HEK293 (cell line): ENCODE measurements at regions not wholly inside any gene's neighbourhood (a gene's known extent, or its start where the extent isn't known, plus 50 kb on each side); places are given as distances from the start of the nearest gene placed in this dataset.

Experiments
- CTCF ChIA-PET: fragments of 350-600 bp; formaldehyde crosslinking; extraction: SDS; loops from one replicate; lab custom pipeline; 2021; ENCODE audit warnings: antibody characterized with exemption; lab: Yijun Ruan, JAX
- POLR2A ChIA-PET: fragments of 300-600 bp; formaldehyde crosslinking; extraction: SDS; loops from one replicate; lab custom pipeline; 2020; ENCODE audit warnings: antibody characterized with exemption, inconsistent platforms; lab: Yijun Ruan, JAX
- H3K27ac ChIP-seq: fragments of 200-500 bp; sonication (Bioruptor generic); 2 replicates; pipeline ENCODE4 v1.5.1; 2014; ENCODE audit warnings: low read depth, low read length, control low read depth, inconsistent platforms; ENCODE audit errors: extremely low read depth
- H3K36me3 ChIP-seq, 2 experiments: fragments of 200-500 bp in 1 of 2; sonication (Bioruptor generic) in 1 of 2; 1 replicate in 1 of 2; 2 replicates in 1 of 2; pipeline ENCODE4 v1.5.1; 2014 to 2017; ENCODE audit warnings: inconsistent platforms in 2 of 2, low read length in 2 of 2; ENCODE audit not compliant: control insufficient read depth in 2 of 2, insufficient read depth in 1 of 2
- H3K4me1 ChIP-seq: fragments of 200-500 bp; sonication (Bioruptor generic); 2 replicates; pipeline ENCODE4 v1.5.1; 2014; ENCODE audit warnings: mild to moderate bottlenecking, low read length, inconsistent platforms; ENCODE audit not compliant: control insufficient read depth, insufficient read depth
- H3K4me3 ChIP-seq: 2 replicates; pipeline ENCODE4 v1.5.1; 2011; ENCODE audit warnings: low read depth, mild to moderate bottlenecking, control low read depth, low read length, moderate library complexity
- H3K9me3 ChIP-seq: fragments of 200-500 bp; sonication (Bioruptor generic); 2 replicates; pipeline ENCODE4 v1.5.1; 2014; ENCODE audit warnings: low read depth, low read length, inconsistent platforms; ENCODE audit not compliant: control insufficient read depth, insufficient read depth
- HOXC10 ChIP-seq: sonication (generic); formaldehyde crosslinking; IDR thresholded peaks from 2 replicates; pipeline ENCODE4 v1.8.1; 2023; ENCODE audit warnings: mild to moderate bottlenecking, missing genetic modification reagents
- IKZF3 ChIP-seq: fragments of 450-650 bp; IDR thresholded peaks from 2 replicates; pipeline ENCODE4 v1.5.0; 2018; ENCODE audit warnings: missing biosample characterization, mild to moderate bottlenecking, missing genetic modification characterization, moderate library complexity
- KLF17 ChIP-seq: fragments of 450-650 bp; formaldehyde crosslinking; IDR thresholded peaks from 2 replicates; pipeline ENCODE4 v1.5.1; 2016; ENCODE audit warnings: missing biosample characterization, missing genetic modification characterization
- ZFP3 ChIP-seq: fragments of 450-650 bp; formaldehyde crosslinking; IDR thresholded peaks from 2 replicates; pipeline ENCODE4 v1.5.1; 2016; ENCODE audit warnings: low read depth, missing biosample characterization, missing genetic modification characterization
- ZNF114 ChIP-seq: fragments of 450-650 bp; formaldehyde crosslinking; IDR thresholded peaks from 2 replicates; pipeline ENCODE4 v1.5.0; 2017; ENCODE audit warnings: missing biosample characterization, missing genetic modification characterization
- ZNF202 ChIP-seq: fragments of 450-650 bp; formaldehyde crosslinking; IDR thresholded peaks from 2 replicates; pipeline ENCODE4 v1.5.1; 2016; ENCODE audit warnings: missing biosample characterization, missing genetic modification characterization, borderline replicate concordance
- ZNF214 ChIP-seq: fragments of 450-650 bp; formaldehyde crosslinking; IDR thresholded peaks from 2 replicates; pipeline ENCODE4 v1.5.1; 2017; ENCODE audit warnings: missing biosample characterization, mild to moderate bottlenecking, missing genetic modification characterization, borderline replicate concordance
- ZNF302 ChIP-seq: fragments of 450-650 bp; formaldehyde crosslinking; IDR thresholded peaks from 2 replicates; pipeline ENCODE4 v1.5.1; 2016; ENCODE audit warnings: missing biosample characterization, missing genetic modification characterization, low read depth
- ZNF48 ChIP-seq: fragments of 450-650 bp; formaldehyde crosslinking; IDR thresholded peaks from 2 replicates; pipeline ENCODE4 v1.5.1; 2016; ENCODE audit warnings: missing biosample characterization, missing genetic modification characterization
- ZNF610 ChIP-seq: fragments of 450-650 bp; formaldehyde crosslinking; IDR thresholded peaks from 2 replicates; pipeline ENCODE4 v1.5.1; 2016; ENCODE audit warnings: missing biosample characterization, missing genetic modification characterization, borderline replicate concordance
- ZNF701 ChIP-seq: fragments of 450-650 bp; formaldehyde crosslinking; IDR thresholded peaks from 2 replicates; pipeline ENCODE4 v1.5.1; 2016; ENCODE audit warnings: missing biosample characterization, missing genetic modification characterization
- ZNF768 ChIP-seq: fragments of 450-650 bp; formaldehyde crosslinking; IDR thresholded peaks from 2 replicates; pipeline ENCODE4 v1.5.1; 2018; ENCODE audit warnings: missing biosample characterization, mild to moderate bottlenecking, missing genetic modification characterization
- ZNF830 ChIP-seq: fragments of 450-650 bp; IDR thresholded peaks from 2 replicates; pipeline ENCODE4 v1.5.0; 2018; ENCODE audit warnings: missing biosample characterization, missing genetic modification characterization, low read depth, mild to moderate bottlenecking, moderate library complexity
- TF ChIP-seq, protein P1 (sequence below): fragments of 450-650 bp; formaldehyde crosslinking; conservative IDR thresholded peaks from 2 replicates; pipeline ENCODE4 v1.5.1; 2016; ENCODE audit warnings: low read depth, missing biosample characterization, missing genetic modification characterization
- TF ChIP-seq, protein P2 (sequence below): IDR thresholded peaks from 2 replicates; pipeline ENCODE4 v1.6.1; 2011; ENCODE audit warnings: mild to moderate bottlenecking, low read depth, low read length, borderline replicate concordance
- TF ChIP-seq, protein P3 (sequence below): fragments of 450-650 bp; formaldehyde crosslinking; IDR thresholded peaks from 2 replicates; pipeline ENCODE4 v1.5.1; 2016; ENCODE audit warnings: missing biosample characterization, missing genetic modification characterization, borderline replicate concordance
- TF ChIP-seq, protein P4 (sequence below): fragments of 450-650 bp; formaldehyde crosslinking; IDR thresholded peaks from 2 replicates; pipeline ENCODE4 v1.5.1; 2016; ENCODE audit warnings: missing biosample characterization, missing genetic modification characterization

DNA sequence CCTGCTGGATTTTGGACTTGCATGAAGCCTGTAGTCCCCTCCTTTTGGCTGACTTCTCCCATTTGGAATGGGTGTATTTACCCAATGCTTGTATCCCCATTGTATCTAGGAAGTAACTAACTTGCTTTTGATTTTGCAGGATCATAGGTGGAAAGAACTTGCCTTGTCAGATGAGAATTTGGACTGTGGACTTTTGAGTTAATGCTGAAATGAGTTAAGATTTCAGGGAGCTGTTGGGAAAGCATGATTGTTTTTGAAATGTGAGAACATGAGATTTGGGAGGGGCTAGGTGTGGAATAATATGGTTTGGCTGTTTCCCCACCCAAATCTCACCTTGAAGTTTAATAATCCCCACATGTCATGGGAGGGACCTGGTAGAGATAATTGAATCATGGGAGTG is 189.6 kb upstream of the CDKN2B start (continued):
- TF ChIP-seq, protein P1, sequence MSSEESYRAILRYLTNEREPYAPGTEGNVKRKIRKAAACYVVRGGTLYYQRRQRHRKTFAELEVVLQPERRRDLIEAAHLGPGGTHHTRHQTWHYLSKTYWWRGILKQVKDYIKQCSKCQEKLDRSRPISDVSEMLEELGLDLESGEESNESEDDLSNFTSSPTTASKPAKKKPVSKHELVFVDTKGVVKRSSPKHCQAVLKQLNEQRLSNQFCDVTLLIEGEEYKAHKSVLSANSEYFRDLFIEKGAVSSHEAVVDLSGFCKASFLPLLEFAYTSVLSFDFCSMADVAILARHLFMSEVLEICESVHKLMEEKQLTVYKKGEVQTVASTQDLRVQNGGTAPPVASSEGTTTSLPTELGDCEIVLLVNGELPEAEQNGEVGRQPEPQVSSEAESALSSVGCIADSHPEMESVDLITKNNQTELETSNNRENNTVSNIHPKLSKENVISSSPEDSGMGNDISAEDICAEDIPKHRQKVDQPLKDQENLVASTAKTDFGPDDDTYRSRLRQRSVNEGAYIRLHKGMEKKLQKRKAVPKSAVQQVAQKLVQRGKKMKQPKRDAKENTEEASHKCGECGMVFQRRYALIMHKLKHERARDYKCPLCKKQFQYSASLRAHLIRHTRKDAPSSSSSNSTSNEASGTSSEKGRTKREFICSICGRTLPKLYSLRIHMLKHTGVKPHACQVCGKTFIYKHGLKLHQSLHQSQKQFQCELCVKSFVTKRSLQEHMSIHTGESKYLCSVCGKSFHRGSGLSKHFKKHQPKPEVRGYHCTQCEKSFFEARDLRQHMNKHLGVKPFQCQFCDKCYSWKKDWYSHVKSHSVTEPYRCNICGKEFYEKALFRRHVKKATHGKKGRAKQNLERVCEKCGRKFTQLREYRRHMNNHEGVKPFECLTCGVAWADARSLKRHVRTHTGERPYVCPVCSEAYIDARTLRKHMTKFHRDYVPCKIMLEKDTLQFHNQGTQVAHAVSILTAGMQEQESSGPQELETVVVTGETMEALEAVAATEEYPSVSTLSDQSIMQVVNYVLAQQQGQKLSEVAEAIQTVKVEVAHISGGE: no peak
- no peak for TF ChIP-seq ZNF214
- TF ChIP-seq ZNF610: no peak
- TF ChIP-seq ZNF202: no peak
- TF ChIP-seq, protein P2, sequence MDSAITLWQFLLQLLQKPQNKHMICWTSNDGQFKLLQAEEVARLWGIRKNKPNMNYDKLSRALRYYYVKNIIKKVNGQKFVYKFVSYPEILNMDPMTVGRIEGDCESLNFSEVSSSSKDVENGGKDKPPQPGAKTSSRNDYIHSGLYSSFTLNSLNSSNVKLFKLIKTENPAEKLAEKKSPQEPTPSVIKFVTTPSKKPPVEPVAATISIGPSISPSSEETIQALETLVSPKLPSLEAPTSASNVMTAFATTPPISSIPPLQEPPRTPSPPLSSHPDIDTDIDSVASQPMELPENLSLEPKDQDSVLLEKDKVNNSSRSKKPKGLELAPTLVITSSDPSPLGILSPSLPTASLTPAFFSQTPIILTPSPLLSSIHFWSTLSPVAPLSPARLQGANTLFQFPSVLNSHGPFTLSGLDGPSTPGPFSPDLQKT: no peak
- TF ChIP-seq, protein P3, sequence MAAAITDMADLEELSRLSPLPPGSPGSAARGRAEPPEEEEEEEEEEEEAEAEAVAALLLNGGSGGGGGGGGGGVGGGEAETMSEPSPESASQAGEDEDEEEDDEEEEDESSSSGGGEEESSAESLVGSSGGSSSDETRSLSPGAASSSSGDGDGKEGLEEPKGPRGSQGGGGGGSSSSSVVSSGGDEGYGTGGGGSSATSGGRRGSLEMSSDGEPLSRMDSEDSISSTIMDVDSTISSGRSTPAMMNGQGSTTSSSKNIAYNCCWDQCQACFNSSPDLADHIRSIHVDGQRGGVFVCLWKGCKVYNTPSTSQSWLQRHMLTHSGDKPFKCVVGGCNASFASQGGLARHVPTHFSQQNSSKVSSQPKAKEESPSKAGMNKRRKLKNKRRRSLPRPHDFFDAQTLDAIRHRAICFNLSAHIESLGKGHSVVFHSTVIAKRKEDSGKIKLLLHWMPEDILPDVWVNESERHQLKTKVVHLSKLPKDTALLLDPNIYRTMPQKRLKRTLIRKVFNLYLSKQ: no peak
- no peak for TF ChIP-seq ZFP3 (tag by site-specific recombination)
- TF ChIP-seq ZNF48 (tag by site-specific recombination): no peak

- CTCF ChIA-PET: interaction anchor here (0.6 to 1.6 kb wide), 2 partner anchors 98 to 193 kb away, joined by 3 read pairs; no protein-coding TSS in a partner anchor
- H3K36me3 ChIP-seq: no peaks in the 10 kb centered on the region
- H3K4me3 ChIP-seq: no peak overlapping the region
- no peak overlapping the region for H3K27ac ChIP-seq
- TF ChIP-seq ZNF302 (tag by site-specific recombination): no peak
- no peak for TF ChIP-seq ZNF114 (tag by site-specific recombination)
- TF ChIP-seq ZNF830 (tag by site-specific recombination): no peak
- no peak for TF ChIP-seq ZNF701 (tag by site-specific recombination)
- TF ChIP-seq ZNF768 (tag by site-specific recombination): no peak
- TF ChIP-seq, protein P4, sequence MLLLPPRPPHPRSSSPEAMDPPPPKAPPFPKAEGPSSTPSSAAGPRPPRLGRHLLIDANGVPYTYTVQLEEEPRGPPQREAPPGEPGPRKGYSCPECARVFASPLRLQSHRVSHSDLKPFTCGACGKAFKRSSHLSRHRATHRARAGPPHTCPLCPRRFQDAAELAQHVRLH (tag by site-specific recombination): no peak
- no peak for TF ChIP-seq HOXC10 (CRISPR knock-in tag)
- TF ChIP-seq KLF17 (tag by site-specific recombination): no peak
- no peak for TF ChIP-seq IKZF3 (tag by site-specific recombination)
- POLR2A ChIA-PET: no interaction called here
- H3K9me3 ChIP-seq: no peaks in the 10 kb centered on the region
- H3K4me1 ChIP-seq: 0 out of 2 replicates have a peak, but pooled peaks cover 2% of the 10 kb centered on the region
Observed at GRCh38 chr9:22201256-22201655, 192.2 kb upstream of the CDKN2B start.
